ENCODE measurements at regions not wholly inside any gene's neighbourhood (a gene's known extent, or its start where the extent isn't known, plus 50 kb on each side); places are given as distances from the start of the nearest gene placed in this dataset.

DNA sequence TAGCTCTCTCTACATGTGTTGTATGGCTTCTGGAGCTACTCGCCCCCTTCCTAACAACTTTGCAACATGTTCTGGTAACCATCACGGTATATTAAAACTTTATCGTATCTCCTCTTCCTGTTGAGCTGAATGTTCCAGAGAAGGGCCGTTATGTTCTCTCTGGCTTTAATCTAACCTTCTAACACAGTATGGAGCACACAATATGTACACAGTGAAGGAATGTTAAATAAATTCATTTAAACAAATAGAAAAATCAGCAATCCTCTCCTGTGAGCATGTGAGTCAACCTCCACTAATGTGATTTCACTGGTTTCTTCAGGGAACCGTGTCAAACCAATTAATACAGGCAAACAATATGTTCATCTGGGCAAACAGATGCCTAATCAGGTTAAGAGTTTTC, 319.5 kb upstream of the OR4E1 start:
- Histone ChIP-seq H3K9me3 (no peaks in the 10 kb centered on the region), H3K36me3 (no peaks in the 10 kb centered on the region), H3K27ac (no peak overlapping the region), H3K27me3 (no peaks in the 10 kb centered on the region), H3K4me3 (no peak overlapping the region), H3K4me1 (no peaks in the 10 kb centered on the region)
- intact Hi-C loops (cut with DNase I): no loop called here
- no peak for DNase-seq (ENCODE audit: extremely low spot score in 2 of 2)
- no peak for TF ChIP-seq POLR2A (IDR thresholded peaks at IDR 0.05)
- TF ChIP-seq, protein P1, sequence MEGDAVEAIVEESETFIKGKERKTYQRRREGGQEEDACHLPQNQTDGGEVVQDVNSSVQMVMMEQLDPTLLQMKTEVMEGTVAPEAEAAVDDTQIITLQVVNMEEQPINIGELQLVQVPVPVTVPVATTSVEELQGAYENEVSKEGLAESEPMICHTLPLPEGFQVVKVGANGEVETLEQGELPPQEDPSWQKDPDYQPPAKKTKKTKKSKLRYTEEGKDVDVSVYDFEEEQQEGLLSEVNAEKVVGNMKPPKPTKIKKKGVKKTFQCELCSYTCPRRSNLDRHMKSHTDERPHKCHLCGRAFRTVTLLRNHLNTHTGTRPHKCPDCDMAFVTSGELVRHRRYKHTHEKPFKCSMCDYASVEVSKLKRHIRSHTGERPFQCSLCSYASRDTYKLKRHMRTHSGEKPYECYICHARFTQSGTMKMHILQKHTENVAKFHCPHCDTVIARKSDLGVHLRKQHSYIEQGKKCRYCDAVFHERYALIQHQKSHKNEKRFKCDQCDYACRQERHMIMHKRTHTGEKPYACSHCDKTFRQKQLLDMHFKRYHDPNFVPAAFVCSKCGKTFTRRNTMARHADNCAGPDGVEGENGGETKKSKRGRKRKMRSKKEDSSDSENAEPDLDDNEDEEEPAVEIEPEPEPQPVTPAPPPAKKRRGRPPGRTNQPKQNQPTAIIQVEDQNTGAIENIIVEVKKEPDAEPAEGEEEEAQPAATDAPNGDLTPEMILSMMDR (IDR thresholded peaks at IDR 0.05): no peak
- TF ChIP-seq POLR2AphosphoS5 (IDR thresholded peaks at IDR 0.05; ENCODE audit: insufficient read depth in 1 of 2, low read depth in 1 of 2): no peak

DNA sequence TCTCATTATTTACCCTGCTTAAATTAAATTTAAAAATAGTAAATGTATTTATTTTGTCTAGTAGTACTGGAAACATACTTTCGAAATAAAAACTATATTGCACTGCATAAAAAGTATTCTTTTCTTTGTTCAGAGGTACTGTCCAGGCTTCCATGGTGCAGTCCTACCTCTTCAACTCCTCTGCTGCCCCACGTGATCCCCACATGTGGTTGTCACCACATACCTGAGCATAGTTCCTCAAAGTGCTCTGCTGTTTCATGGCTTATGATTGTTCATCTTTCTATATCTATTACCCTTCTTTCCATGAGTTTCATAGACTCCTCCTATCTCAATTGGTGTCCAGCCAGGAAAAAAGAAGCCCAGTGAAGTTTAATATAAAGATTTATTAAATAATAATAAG, 317.5 kb upstream of the OR4E1 start:
- Histone ChIP-seq H3K4me1 (no peaks in the 10 kb centered on the region), H3K27ac (no peak overlapping the region), H3K4me3 (no peak overlapping the region), H3K27me3 (no peaks in the 10 kb centered on the region), H3K36me3 (no peaks in the 10 kb centered on the region), H3K9me3 (no peaks in the 10 kb centered on the region)
- TF ChIP-seq, protein P1 (IDR thresholded peaks at IDR 0.05): no peak
- TF ChIP-seq POLR2A (IDR thresholded peaks at IDR 0.05): no peak
- no peak for TF ChIP-seq POLR2AphosphoS5 (IDR thresholded peaks at IDR 0.05; ENCODE audit: insufficient read depth in 1 of 2, low read depth in 1 of 2)
- intact Hi-C loops (cut with DNase I): no loop called here
- DNase-seq (ENCODE audit: extremely low spot score in 2 of 2): no peak

DNA sequence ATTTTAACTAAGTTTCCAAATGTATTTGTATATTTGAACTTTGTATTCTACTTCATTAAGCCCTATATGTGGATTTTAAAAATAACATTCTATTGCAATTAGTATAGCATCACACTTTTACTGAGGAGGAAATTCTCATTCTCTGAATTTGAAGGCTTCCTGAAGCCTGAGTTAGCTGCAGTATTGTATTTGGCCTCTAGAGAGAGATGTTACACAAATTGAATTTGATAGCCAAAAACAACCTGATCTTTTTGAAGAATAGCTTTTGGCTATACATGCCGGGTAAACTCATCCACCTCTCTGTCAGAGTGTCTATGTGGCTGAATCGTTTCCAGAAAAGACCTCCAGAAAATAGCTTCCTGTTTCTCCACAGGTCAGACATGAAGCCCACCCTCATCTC, 316.5 kb upstream of the OR4E1 start:
- no peaks in the 10 kb centered on the region for H3K27me3 ChIP-seq
- intact Hi-C loops (cut with DNase I): no loop called here
- no peak for TF ChIP-seq POLR2AphosphoS5 (IDR thresholded peaks at IDR 0.05; ENCODE audit: insufficient read depth in 1 of 2, low read depth in 1 of 2)
- TF ChIP-seq, protein P1 (IDR thresholded peaks at IDR 0.05): no peak
- no peak for TF ChIP-seq POLR2A (IDR thresholded peaks at IDR 0.05)
- DNase-seq (ENCODE audit: extremely low spot score in 2 of 2): no peak
- H3K9me3 ChIP-seq: no peaks in the 10 kb centered on the region
- H3K4me3 ChIP-seq: no peak overlapping the region
- H3K27ac ChIP-seq: no peak overlapping the region
- H3K4me1 ChIP-seq: no peaks in the 10 kb centered on the region
- no peaks in the 10 kb centered on the region for H3K36me3 ChIP-seq

DNA sequence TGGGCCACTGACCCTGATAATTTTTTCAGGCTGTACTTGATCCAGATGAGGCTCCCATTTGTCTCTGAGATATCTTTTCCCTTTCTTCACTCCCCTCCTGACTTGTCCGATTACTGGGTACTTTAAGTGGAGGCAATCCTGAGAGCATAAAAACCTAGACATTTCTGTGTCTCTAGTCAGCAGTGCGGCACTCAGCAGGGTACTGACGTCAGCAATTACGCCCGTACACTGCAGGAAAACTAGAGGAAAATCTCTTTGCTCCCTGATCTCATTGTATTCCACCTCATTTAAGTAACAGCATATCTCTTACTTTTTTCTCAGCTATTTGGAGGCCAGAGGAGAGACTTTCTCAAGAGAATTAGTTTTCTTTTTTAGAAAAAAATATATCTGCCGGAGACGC, 315.5 kb upstream of the OR4E1 start:
- Histone ChIP-seq H3K36me3 (no peaks in the 10 kb centered on the region), H3K27me3 (no peaks in the 10 kb centered on the region), H3K9me3 (no peaks in the 10 kb centered on the region), H3K27ac (no peak overlapping the region), H3K4me3 (no peak overlapping the region), H3K4me1 (no peaks in the 10 kb centered on the region)
- TF ChIP-seq POLR2A (IDR thresholded peaks at IDR 0.05) (no peak), POLR2AphosphoS5 (IDR thresholded peaks at IDR 0.05; ENCODE audit: insufficient read depth in 1 of 2, low read depth in 1 of 2) (no peak)
- TF ChIP-seq, protein P1 (IDR thresholded peaks at IDR 0.05): no peak
- intact Hi-C loops (cut with DNase I): no loop called here
- no peak for DNase-seq (ENCODE audit: extremely low spot score in 2 of 2)

DNA sequence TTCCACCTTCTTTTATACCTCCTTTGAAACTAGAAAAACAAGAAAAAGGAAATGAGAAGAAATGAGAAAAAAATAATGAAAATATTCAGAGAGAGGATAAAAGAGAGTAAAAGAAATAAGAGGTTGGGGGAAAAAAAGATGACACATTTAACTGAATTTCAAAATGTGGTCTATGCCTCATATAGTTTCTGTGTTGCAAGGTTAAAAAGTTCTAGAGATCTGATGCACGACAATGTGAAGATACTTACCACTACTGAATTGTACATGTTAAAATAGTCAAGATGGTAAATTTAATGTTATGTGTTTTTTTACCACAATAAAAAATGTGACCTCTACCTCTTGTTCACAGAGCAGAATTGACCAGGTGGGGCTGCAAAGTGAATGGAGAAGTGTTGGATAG, 314.8 kb upstream of the OR4E1 start:
- Histone ChIP-seq H3K27me3 (no peaks in the 10 kb centered on the region), H3K4me3 (no peak overlapping the region), H3K27ac (no peak overlapping the region), H3K4me1 (no peaks in the 10 kb centered on the region), H3K9me3 (no peaks in the 10 kb centered on the region), H3K36me3 (no peaks in the 10 kb centered on the region)
- TF ChIP-seq POLR2A (IDR thresholded peaks at IDR 0.05): no peak
- TF ChIP-seq POLR2AphosphoS5 (IDR thresholded peaks at IDR 0.05; ENCODE audit: insufficient read depth in 1 of 2, low read depth in 1 of 2): no peak
- TF ChIP-seq, protein P1 (IDR thresholded peaks at IDR 0.05): no peak
- no peak for DNase-seq (ENCODE audit: extremely low spot score in 2 of 2)
- intact Hi-C loops (cut with DNase I): no loop called here

Measured in vagina (tissue), 2 donors.